Hindlimb muscle (tissue), 1 donor: ENCODE measurements at regions not wholly inside any gene's neighbourhood (a gene's known extent, or its start where the extent isn't known, plus 50 kb on each side); places are given as distances from the start of the nearest gene placed in this dataset.
"Not testable (repeated sequence)": the region's sequence is repeated elsewhere in the genome, so short reads cannot be mapped to it uniquely, and the experiment has no call there.

Experiments
- DNase-seq: peaks from one replicate; pipeline ENCODE4 v3.0.0-alpha.2; 2013

GRCh38 chr22:45061332-45061731 lies 51.5 kb upstream of the PHF21B start:
- DNase-seq, result no peak

DNA sequence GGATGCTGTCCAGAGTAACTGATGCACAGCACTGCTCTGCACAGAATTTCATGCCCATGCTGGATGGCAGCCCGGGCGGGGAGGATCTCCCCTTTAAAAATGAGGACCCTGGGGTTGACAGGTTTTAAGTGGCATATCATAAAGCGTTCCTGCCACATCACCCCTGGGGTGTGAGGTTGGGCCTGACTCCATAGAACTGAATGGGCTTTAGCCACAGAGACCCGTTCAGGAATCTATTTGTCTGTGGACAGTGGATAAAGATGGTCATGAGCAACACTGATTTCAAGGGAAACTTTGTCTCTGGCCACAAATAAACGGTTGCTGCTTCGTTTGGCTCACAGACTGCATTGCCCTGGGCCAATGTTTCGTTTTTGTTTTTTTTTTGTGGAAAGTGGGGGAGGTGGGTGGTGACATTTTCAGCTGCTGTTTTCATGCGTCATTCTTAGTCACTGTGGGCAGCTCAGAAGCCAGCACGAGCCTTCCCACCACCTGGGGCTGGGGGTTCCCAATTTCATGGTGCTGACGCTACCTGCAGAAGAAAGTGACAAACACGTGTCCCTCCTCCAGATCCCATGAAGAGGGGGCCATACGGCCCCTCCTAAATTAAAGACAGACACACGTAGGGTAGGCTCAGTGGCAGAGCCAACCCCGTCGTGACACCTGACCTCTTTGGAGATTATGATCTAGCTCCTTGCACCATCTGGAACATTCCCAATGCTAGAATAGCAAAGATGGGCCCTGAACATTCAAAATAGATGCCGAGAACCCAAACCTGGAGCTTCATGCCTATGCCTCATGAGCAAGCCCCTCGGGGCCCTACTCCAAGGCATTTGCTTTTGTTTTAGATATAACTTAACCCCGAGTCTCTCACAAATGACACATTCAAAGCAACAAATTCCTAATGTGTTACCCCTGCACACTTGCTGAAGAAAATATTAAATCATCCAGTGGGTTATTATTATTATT lies 54.8 kb upstream of the PHF21B start:
- no peak for DNase-seq

DNA sequence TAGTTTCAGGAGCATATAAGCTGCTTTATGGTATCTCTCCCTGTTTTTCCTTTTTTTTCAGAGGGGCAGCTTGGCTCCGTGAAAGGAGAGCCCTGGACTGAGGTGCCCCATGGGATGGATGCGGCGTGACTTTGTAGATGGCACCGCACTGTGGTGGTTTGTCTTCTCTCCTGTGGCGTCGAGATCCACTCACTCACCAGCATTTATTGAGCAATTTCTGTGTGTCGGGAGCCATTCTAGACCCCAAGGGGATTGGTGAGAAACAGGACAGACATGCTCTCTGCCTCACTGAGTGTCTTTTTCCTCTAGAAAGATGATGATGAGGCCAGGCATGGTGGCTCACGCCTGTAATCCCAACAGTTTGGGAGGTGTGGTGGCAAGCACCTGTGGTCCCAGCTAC lies 55.9 kb upstream of the PHF21B start:
- no peak for DNase-seq

DNA sequence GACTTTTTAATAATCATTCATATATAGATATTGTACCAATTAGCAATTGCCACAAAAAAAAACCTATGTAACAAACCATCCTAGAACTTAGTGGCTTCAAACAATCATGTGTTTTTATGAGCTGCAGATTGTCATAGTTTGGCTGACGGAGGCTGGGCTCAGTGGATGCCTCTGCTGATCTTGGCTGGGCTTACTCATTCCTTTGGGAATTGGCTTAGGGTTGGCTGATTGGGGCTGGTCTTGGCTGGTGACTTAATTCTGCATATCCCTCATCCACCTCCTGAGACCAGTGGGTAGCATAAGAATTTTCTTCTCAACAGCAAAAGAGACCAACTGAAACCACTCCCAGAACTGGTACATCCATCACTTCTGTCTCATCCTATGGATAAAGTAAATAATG lies 57.9 kb upstream of the PHF21B start:
- no peak for DNase-seq

- no peak for DNase-seq
Observed at GRCh38 chr22:45069925-45070324, 60.1 kb upstream of the PHF21B start.

GRCh38 chr22:45071618-45072017 lies 61.8 kb upstream of the PHF21B start:
- DNase-seq, result no peak

DNA sequence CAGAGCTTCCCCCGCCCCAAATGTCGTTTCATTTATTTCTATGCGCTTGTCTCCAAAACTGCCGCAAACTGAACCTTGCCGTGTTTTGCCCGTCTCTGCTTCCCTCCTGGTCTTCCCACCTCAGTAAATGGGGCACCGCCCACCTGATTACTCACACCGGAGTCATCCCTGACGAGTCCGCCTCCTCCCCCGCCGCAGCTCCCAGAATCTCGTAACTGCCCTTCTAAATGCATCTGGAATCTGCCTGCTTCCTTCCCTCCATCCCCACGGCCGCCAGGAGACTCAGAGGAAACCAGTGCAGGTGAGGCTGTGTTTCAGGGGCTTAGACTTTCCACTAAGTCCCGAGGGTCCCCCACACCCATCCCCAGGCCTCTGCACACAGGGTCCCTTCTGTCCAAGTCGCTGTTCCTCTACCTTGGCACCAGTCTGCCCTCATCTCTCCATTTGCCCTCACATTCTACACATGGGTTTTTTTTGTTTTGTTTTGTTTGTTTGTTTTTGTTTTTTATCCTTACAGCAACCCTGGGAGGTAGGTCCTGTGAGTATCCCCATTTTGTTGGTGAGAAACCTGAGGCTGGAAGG lies 62.6 kb upstream of the PHF21B start:
- DNase-seq, result no peak

DNA sequence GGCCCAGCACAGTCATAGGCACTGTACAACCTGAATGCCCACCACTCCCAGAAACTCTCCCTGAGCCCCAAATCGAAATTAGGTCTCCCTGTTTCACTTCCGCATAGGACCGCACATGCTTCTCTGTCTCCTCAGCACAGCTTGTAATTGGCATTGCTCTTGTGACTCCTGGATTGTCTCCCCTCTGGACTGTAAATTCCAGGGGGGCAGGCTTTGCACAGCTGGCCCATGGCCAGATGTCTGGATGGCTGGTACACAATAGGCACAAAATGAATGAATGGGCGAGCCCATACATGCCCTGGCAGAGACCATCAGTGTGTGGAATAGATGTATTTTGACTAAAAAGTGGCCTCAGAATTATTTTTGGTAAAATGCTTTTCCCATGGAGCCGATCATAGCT lies 63.3 kb upstream of the PHF21B start:
- no peak for DNase-seq

GRCh38 chr22:45077286-45077685 lies 67.5 kb upstream of the PHF21B start:
- DNase-seq, result no peak

GRCh38 chr22:45077826-45078334 lies 68.1 kb upstream of the PHF21B start:
- DNase-seq, result no peak

GRCh38 chr22:45082795-45083194 lies 73.0 kb upstream of the PHF21B start:
- no peak for DNase-seq

DNA sequence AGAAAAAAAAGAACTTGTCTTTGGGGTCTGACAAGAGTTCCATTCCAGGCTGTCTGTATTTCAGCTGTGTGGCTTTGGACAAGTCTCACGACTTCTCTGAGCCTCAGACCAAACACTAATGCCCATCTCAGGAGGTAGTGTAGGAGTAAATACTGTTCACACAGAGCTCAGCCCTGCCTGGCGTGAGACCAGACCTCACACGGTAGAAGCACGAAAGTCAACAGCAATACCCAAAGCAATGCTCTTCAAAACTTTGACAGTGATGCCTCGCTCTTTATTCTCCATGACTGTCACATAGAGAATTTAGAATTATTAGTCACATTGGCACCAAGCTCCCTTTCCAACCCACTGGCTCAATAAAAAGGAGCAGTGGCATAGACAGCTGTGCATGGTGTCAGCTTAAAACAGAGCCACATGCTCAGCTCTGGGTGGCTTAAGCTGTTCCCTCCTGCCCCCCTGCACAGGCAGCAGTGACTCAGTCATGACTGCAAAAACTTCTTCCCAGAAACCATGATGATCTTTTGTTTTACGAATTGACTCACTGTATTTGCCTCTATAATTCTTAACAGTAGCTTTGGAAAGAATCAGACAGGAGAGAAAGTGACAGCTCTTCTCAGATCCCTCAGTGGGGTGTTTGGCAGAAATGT lies 74.0 kb upstream of the PHF21B start:
- DNase-seq, result no peak

DNA sequence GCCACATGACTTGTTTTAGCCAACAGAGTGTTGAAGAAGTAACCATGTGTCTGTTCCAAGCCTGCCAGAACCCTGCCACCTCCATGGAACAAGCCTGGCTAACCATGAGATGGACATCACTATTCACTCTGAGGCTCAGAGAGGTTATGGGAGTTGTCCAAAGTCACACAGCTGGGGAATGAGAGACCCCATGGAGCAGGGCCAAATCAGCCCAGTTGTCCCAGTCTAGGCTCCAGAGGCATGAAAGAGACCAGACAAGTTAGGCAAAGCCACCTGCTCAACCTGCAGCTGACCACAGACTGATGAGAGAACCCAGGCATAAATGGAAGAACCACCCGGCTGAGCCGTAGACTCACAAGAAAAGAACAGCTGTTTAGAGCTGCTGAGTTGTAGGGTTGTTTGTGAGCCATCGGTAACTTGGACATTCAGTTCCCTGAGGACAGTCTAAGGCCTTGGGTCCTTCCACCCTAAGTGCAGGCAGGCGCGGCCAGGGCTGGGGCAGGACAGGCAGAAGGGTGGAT lies 74.7 kb upstream of the PHF21B start:
- DNase-seq, result no peak

DNA sequence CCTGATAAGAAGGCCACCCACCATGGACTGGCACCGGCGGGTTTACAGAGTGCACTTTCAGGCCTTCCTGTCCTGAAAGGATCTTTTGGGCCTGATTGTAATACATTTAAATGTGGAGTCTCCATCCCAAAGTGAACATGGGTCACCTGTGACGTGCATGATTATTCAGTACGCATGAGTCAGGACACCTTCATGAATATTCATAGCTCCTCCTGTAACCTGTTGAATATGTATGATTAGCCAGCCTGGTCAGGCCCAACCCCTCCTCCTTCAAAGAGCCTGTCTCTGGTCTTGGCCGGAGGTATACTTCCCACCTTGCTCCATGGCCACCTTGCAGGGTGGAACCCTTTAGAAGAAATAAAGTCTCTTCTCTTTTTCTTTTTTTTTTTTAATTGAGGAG lies 75.9 kb upstream of the NUP50 start:
- DNase-seq, result no peak

DNA sequence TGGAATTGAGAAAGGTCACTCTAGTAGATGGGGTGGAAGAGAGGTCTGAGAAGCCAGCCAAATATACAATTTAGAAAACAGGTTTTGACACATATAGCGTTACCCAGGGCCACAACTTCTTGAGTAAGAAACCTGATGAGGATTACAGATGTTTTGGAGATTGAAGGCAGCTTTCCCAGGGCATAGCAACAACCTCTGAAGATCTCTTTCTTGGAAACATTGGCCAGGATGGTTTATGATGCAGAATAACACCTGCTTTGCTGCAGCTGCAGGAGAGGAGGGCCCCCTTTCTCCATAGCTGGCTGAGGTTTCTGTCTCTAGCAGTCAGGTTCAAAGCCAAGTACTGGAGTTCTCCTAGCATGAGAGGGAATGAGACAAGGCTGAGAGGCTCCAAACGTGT lies 75.1 kb upstream of the NUP50 start:
- peak; percentile 37 for DNase-seq

GRCh38 chr22:45090497-45090910 lies 73.2 kb upstream of the NUP50 start:
- no peak for DNase-seq

GRCh38 chr22:45091254-45091854 lies 72.4 kb upstream of the NUP50 start:
- DNase-seq, result no peak

- DNase-seq, result not testable (repeated sequence)
Observed at GRCh38 chr22:45091875-45092274, 71.8 kb upstream of the NUP50 start.

- DNase-seq, result no peak
Observed at GRCh38 chr22:45092644-45093043, 71.1 kb upstream of the NUP50 start.

DNA sequence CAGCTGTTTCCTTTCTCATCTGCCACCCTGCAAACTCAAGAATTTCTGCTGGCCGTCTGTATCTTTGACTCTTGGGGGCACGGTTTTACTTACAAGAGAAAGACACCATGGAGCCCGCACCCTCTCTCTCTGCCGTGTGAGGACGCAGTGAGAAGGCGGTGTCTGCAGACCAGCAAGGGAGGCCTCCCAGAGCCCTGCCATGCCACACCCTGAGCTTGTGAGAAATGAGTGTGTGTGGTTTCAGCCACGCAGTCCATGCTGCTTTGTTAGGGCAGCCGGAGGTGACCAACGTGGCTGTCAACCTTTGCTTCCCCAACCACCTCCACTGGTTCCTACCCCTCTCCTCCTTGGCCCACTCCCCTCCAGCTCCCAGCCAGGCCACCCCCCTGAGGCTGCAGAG lies 70.1 kb upstream of the NUP50 start:
- DNase-seq, result no peak

DNA sequence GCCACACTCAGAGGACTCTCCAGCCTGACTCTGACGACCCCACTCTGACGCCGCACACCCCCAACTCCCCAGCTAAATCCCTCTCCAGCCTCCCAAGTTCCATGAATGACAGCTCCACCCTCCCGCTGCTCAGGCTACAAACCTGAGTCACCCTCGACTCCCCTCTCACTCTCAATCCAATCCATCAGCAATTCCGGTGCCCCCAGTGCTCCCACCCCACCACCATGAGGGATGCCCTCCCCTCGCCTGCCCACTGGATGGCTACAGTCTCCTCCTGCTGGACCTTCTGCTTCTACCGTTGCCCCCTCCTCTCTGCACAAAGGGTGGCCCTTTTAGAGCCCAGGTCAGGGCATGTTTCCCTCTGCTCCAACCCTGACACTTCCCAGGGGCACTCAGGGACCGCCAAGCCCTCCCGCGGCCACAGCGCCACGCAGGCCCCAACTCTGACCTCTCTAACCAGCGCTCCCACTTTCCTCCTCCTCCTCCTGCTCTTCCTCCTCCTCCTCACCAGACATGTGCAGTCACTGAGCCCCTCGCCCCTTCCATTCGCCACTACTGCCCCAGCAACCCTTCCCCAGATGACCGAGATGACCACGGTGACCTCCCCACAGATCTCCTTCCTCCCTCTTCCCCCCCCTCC lies 69.5 kb upstream of the NUP50 start:
- DNase-seq, result no peak

DNA sequence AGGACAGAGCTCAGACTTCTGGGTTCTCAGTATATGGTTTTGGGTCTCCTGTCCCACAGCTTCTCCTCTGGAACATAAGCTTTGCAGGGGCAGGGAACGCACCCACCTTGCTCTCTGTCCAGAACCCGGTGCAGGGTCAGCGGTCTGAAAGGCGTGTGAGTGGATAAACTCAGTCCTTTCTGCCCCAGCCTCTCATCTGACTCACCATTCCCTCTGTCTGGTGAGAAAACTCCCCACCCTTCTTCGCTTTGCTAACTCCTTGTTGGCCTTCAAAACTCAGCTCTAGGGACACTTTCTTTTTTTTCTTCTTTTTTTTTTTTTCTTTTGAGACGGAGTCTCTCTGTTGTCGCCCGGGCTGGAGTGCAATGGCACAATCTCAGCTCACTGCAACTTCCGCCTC lies 68.9 kb upstream of the NUP50 start:
- no peak for DNase-seq
